ENCODE measurements at regions not wholly inside any gene's neighbourhood (a gene's known extent, or its start where the extent isn't known, plus 50 kb on each side); places are given as distances from the start of the nearest gene placed in this dataset.

- Histone ChIP-seq H2BK15ac (ENCODE audit: low read depth, low read length) (no peak overlapping the region), H3K27me3 (ENCODE audit: control insufficient read depth, insufficient read depth, low read length) (no peaks in the 10 kb centered on the region; the same call in 1 of the 2 replicates), H3K9ac (ENCODE audit: low read depth, low read length) (no peak overlapping the region), H2BK120ac (ENCODE audit: low read depth, low read length) (no peak overlapping the region), H3K9me1 (ENCODE audit: insufficient read depth, low read length) (no peaks in the 10 kb centered on the region), H3K79me1 (ENCODE audit: low read depth in 1 of 2, low read length in 2 of 2) (no peaks in the 10 kb centered on the region), H4K91ac (ENCODE audit: insufficient read depth, low read depth, low read length) (no peak overlapping the region), H2BK20ac (ENCODE audit: low read depth, low read length) (no peak overlapping the region), H2AFZ (replicated peaks; ENCODE audit: low read length, poor library complexity) (no peak overlapping the region), H3K4me1 (ENCODE audit: control insufficient read depth, insufficient read depth, low read length) (no peaks in the 10 kb centered on the region), H3K56ac (ENCODE audit: extremely low read depth, insufficient read depth, low read length) (no peak overlapping the region), H3K27ac (ENCODE audit: insufficient read depth, low read length) (no peak overlapping the region), H4K20me1 (ENCODE audit: insufficient read depth, low read length) (no peaks in the 10 kb centered on the region), H3K9me3 (ENCODE audit: control insufficient read depth, insufficient read depth, low read length) (no peaks in the 10 kb centered on the region), H2AK9ac (replicated peaks; ENCODE audit: low read depth, low read length, poor library complexity) (no peak overlapping the region), H4K8ac (ENCODE audit: low read depth in 2 of 2, low read length in 2 of 2) (no peak overlapping the region), H3K14ac (replicated peaks; ENCODE audit: low read depth, low read length) (no peak overlapping the region), H4K5ac (ENCODE audit: low read depth, low read length) (no peak overlapping the region), H3K18ac (ENCODE audit: low read depth, low read length) (no peak overlapping the region), H2BK5ac (ENCODE audit: low read depth, low read length, poor library complexity, severe bottlenecking) (no peak overlapping the region), H3K4me3 (ENCODE audit: insufficient read depth, low read depth, low read length) (no peak overlapping the region), H3K23ac (ENCODE audit: low read depth, low read length) (no peak overlapping the region), H3K4me2 (ENCODE audit: low read depth, low read length) (no peak overlapping the region), H2AK5ac (ENCODE audit: low read depth, low read length) (no peak overlapping the region), H3K4ac (ENCODE audit: low read depth, low read length) (no peak overlapping the region), H3K36me3 (ENCODE audit: control insufficient read depth, insufficient read depth, low read length) (no peaks in the 10 kb centered on the region)
- intact Hi-C loops (cut with micrococcal nuclease) (no loop called here), dilution Hi-C loops (cut with HindIII; ENCODE audit: low sequenced_read_pairs, unreplicated experiment) (no loop called here), in situ Hi-C loops (cut with MboI; ENCODE audit: low sequenced_read_pairs) (no loop called here)
- ATAC-seq (ENCODE audit: low read depth) (no peak), DNase-seq (no peak)
- ChIA-PET CTCF (no interaction called here), POLR2A (ENCODE audit: unreplicated experiment) (no interaction called here)
- no CpG with 5 or more reads among the region's 3 CpGs for WGBS, 2 experiments (ENCODE audit: extremely low coverage in 2 of 2, insufficient read length in 1 of 2)
- BruUV-seq (replicated peaks) = no TSS peak
- no peak for TF ChIP-seq RAD21 (IDR thresholded peaks at IDR 0.05; ENCODE audit: low read length)
- no peak for TF ChIP-seq MAZ (IDR thresholded peaks at IDR 0.05; ENCODE audit: borderline replicate concordance, low read depth, low read length)
- no peak for TF ChIP-seq POLR2A (IDR thresholded peaks at IDR 0.05; ENCODE audit: low read depth, low read length)
- TF ChIP-seq RFX5 (IDR thresholded peaks at IDR 0.05; ENCODE audit: low read depth, low read length) = no peak
- no peak for TF ChIP-seq MXI1 (IDR thresholded peaks at IDR 0.05; ENCODE audit: borderline replicate concordance, low read depth, low read length)
- TF ChIP-seq BHLHE40 (IDR thresholded peaks at IDR 0.05; ENCODE audit: low read depth, low read length) = no peak
- no peak for TF ChIP-seq SMC3 (IDR thresholded peaks at IDR 0.05; ENCODE audit: low read depth, low read length)
- TF ChIP-seq NFE2L2 (IDR thresholded peaks at IDR 0.05; ENCODE audit: low read depth, low read length) = no peak
- TF ChIP-seq CTCF (conservative IDR thresholded peaks at IDR 0.05; ENCODE audit: low read depth, low read length) = no peak
- TF ChIP-seq ELK1 (IDR thresholded peaks at IDR 0.05; ENCODE audit: borderline replicate concordance, low read depth, low read length) = no peak
- no peak for TF ChIP-seq MAFK (IDR thresholded peaks at IDR 0.05; ENCODE audit: low read depth, low read length)
- no peak for TF ChIP-seq USF2 (IDR thresholded peaks at IDR 0.05; ENCODE audit: low read depth, low read length)
- no peak for TF ChIP-seq CHD1 (IDR thresholded peaks at IDR 0.05; ENCODE audit: low read depth, low read length)
- no peak for TF ChIP-seq RCOR1 (IDR thresholded peaks at IDR 0.05; ENCODE audit: insufficient replicate concordance, low read length)
- TF ChIP-seq FOS (IDR thresholded peaks at IDR 0.05; ENCODE audit: low read depth, low read length) = no peak
- TF ChIP-seq CEBPB (IDR thresholded peaks at IDR 0.05; ENCODE audit: low read depth, low read length) = no peak
Observed at GRCh38 chr18:45487581-45487980, 127.7 kb upstream of the SLC14A2 start.

Data from IMR-90 (cell line).